Upper lobe of right lung (tissue), 1 donor: ENCODE measurements at regions not wholly inside any gene's neighbourhood (a gene's known extent, or its start where the extent isn't known, plus 50 kb on each side); places are given as distances from the start of the nearest gene placed in this dataset.
A peak's percentile ranks its signal among the peaks of the same experiment; 100 is the strongest.

Experiments used
- ATAC-seq: fragments of 200-7000 bp; cut with Tn5 transposase; one replicate; pipeline ENCODE4 v1.9.1; 2020; ENCODE audit warnings: mild to moderate bottlenecking, moderate library complexity
- DNase-seq: peaks from one replicate; pipeline ENCODE4 v3.0.0-alpha.2; 2020
- H3K27ac ChIP-seq: fragments of 200-600 bp; one replicate; pipeline ENCODE4 v1.8.0; 2022
- H3K27me3 ChIP-seq: fragments of 200-600 bp; one replicate; pipeline ENCODE4 v1.8.0; 2022; ENCODE audit warnings: mild to moderate bottlenecking
- H3K36me3 ChIP-seq: fragments of 200-600 bp; one replicate; pipeline ENCODE4 v1.8.0; 2022
- H3K4me1 ChIP-seq: fragments of 200-600 bp; one replicate; pipeline ENCODE4 v1.8.0; 2022
- H3K4me3 ChIP-seq: fragments of 200-600 bp; one replicate; pipeline ENCODE4 v1.8.0; 2022; ENCODE audit warnings: mild to moderate bottlenecking
- H3K9me3 ChIP-seq: fragments of 200-600 bp; one replicate; pipeline ENCODE4 v1.8.0; 2022
- CTCF ChIP-seq: fragments of 200-600 bp; IDR thresholded peaks from one replicate; pipeline ENCODE4 v1.8.0; 2022; ENCODE audit warnings: antibody characterized with exemption
- intact Hi-C: fragments of 100-400 bp; cut with DNase I; formaldehyde crosslinking; loops from one replicate; pipeline ENCODE4 v1.11.0; 2022
- donor health status: DM: no; HTN: yes; CAD: no; lungs with severe emphysema.

- no peaks in the 10 kb centered on the region for H3K36me3 ChIP-seq
- no peak overlapping the region for H3K27ac ChIP-seq
- no peak for TF ChIP-seq CTCF
- intact Hi-C loops: no loop called here
- H3K4me1 ChIP-seq: peaks cover 9% of the 10 kb centered on the region
- DNase-seq (no peak), ATAC-seq (no peak)
- H3K27me3 ChIP-seq: no peaks in the 10 kb centered on the region
- no peaks in the 10 kb centered on the region for H3K9me3 ChIP-seq
- H3K4me3 ChIP-seq: no peak overlapping the region
Observed at GRCh38 chr13:40480915-40481516, 185.4 kb downstream of the FOXO1 start.

- no peaks in the 10 kb centered on the region for H3K4me1 ChIP-seq
- TF ChIP-seq CTCF: no peak
- no peak for ATAC-seq
- no peak overlapping the region for H3K4me3 ChIP-seq
- H3K36me3 ChIP-seq: no peaks in the 10 kb centered on the region
- no peaks in the 10 kb centered on the region for H3K9me3 ChIP-seq
- intact Hi-C loops: no loop called here
- no peak overlapping the region for H3K27ac ChIP-seq
- no peak for DNase-seq
- no peaks in the 10 kb centered on the region for H3K27me3 ChIP-seq
Observed at GRCh38 chr13:40483601-40484000, 182.8 kb downstream of the FOXO1 start.

GRCh38 chr13:40484101-40484800 lies 182.2 kb downstream of the FOXO1 start:
- Histone ChIP-seq H3K9me3 (no peaks in the 10 kb centered on the region), H3K27ac (no peak overlapping the region), H3K4me3 (no peak overlapping the region), H3K27me3 (no peaks in the 10 kb centered on the region), H3K4me1 (no peaks in the 10 kb centered on the region), H3K36me3 (no peaks in the 10 kb centered on the region)
- no peak for DNase-seq
- intact Hi-C loops: no loop called here
- ATAC-seq: no peak
- TF ChIP-seq CTCF: no peak

GRCh38 chr13:40484974-40485373 lies 181.5 kb downstream of the FOXO1 start:
- Histone ChIP-seq H3K36me3 (no peaks in the 10 kb centered on the region), H3K27me3 (no peaks in the 10 kb centered on the region), H3K9me3 (no peaks in the 10 kb centered on the region), H3K27ac (no peak overlapping the region), H3K4me1 (no peaks in the 10 kb centered on the region), H3K4me3 (no peak overlapping the region)
- ATAC-seq: no peak
- intact Hi-C loops: no loop called here
- TF ChIP-seq CTCF: no peak
- no peak for DNase-seq

- H3K27me3 ChIP-seq: no peaks in the 10 kb centered on the region
- H3K27ac ChIP-seq: no peak overlapping the region
- no peak overlapping the region for H3K4me3 ChIP-seq
- intact Hi-C loops: no loop called here
- DNase-seq (no peak), ATAC-seq (peak; percentile 33)
- H3K4me1 ChIP-seq: no peaks in the 10 kb centered on the region
- no peaks in the 10 kb centered on the region for H3K36me3 ChIP-seq
- TF ChIP-seq CTCF: no peak
- no peaks in the 10 kb centered on the region for H3K9me3 ChIP-seq
Observed at GRCh38 chr13:40485611-40486517, 180.6 kb downstream of the FOXO1 start.
